B cell (primary cell): ENCODE measurements at regions not wholly inside any gene's neighbourhood (a gene's known extent, or its start where the extent isn't known, plus 50 kb on each side); places are given as distances from the start of the nearest gene placed in this dataset.

Experiments used
- ATAC-seq: fragments of 200-7000 bp; cut with Tn5 transposase; one replicate; pipeline ENCODE4 v1.10.0; 2021; ENCODE audit warnings: low read depth, mild to moderate bottlenecking, moderate number of reproducible peaks, moderate library complexity
- CTCF ChIA-PET: fragments of 350-600 bp; sonication (Branson Sonifier 250); formaldehyde crosslinking; loops from one replicate; lab custom pipeline; 2021; ENCODE audit warnings: antibody characterized with exemption, inconsistent platforms; lab: Charles Lee
- POLR2A ChIA-PET: fragments of 350-600 bp; sonication (Branson Sonifier 250); formaldehyde crosslinking; loops from one replicate; lab custom pipeline; 2021; ENCODE audit warnings: antibody characterized with exemption; lab: Charles Lee
- DNase-seq: peaks from one replicate; pipeline ENCODE4 v3.0.0; 2013
- H2AFZ ChIP-seq: 2 replicates; pipeline ENCODE4 v1.6.1; 2012; ENCODE audit warnings: mild to moderate bottlenecking, low read depth, low read length; ENCODE audit not compliant: insufficient read depth, poor library complexity, severe bottlenecking
- H3K27ac ChIP-seq, 2 donors: 1 replicate in 1 of 2; 2 replicates in 1 of 2; pipeline ENCODE4 v1.5.1; 2012 to 2013; ENCODE audit warnings: low read length in 2 of 2, mild to moderate bottlenecking in 2 of 2, moderate library complexity in 1 of 2
- H3K27me3 ChIP-seq, 4 experiments: fragments of 200-600 bp in 1 of 4; sonication (generic) in 1 of 4; replicated peaks in 1 of 4; 1 replicate in 2 of 4; 2 replicates in 2 of 4; pipeline versions ENCODE4 v1.6.1 to v1.7.0; 2013 to 2016; ENCODE audit warnings: low read length in 3 of 4, mild to moderate bottlenecking in 2 of 4, mixed read lengths in 1 of 4, moderate library complexity in 1 of 4; ENCODE audit not compliant: insufficient read depth in 4 of 4, control insufficient read depth in 3 of 4; ENCODE audit errors: control extremely low read depth in 1 of 4
- H3K36me3 ChIP-seq, 2 experiments: replicated peaks in 1 of 2; 1 replicate in 1 of 2; 2 replicates in 1 of 2; pipeline versions ENCODE4 v1.6.1 to v1.7.1; 2013; ENCODE audit warnings: low read length in 1 of 2; ENCODE audit not compliant: insufficient read depth in 2 of 2, control insufficient read depth in 1 of 2; ENCODE audit errors: control extremely low read depth in 1 of 2, extremely low read depth in 1 of 2
- H3K4me1 ChIP-seq, 2 donors: fragments of 200-600 bp in 1 of 2; sonication (generic) in 1 of 2; 1 replicate in 1 of 2; 2 replicates in 1 of 2; pipeline versions ENCODE4 v1.5.1 to v1.6.1; 2013 to 2017; ENCODE audit warnings: low read length in 2 of 2; ENCODE audit not compliant: control insufficient read depth in 2 of 2, insufficient read depth in 2 of 2
- H3K4me2 ChIP-seq: replicated peaks from 2 replicates; pipeline ENCODE3; 2012; ENCODE audit warnings: mild to moderate bottlenecking, low read depth, low read length; ENCODE audit not compliant: poor library complexity, severe bottlenecking
- H3K4me3 ChIP-seq, 5 experiments: fragments of 200-600 bp in 1 of 5; sonication (generic) in 1 of 5; 1 replicate in 3 of 5; 2 replicates in 2 of 5; pipeline versions ENCODE4 v1.5.1 to v1.7.0; 2011 to 2016; ENCODE audit warnings: low read length in 4 of 5, mild to moderate bottlenecking in 4 of 5, low read depth in 2 of 5, control low read depth in 1 of 5, moderate library complexity in 1 of 5; ENCODE audit not compliant: insufficient read depth in 1 of 5; ENCODE audit errors: control extremely low read depth in 1 of 5, extremely low read depth in 1 of 5
- H3K79me2 ChIP-seq: fragments of 200-600 bp; sonication (generic); one replicate; pipeline ENCODE4 v1.6.0; 2016; ENCODE audit warnings: low read length; ENCODE audit not compliant: control insufficient read depth, insufficient read depth
- H3K9ac ChIP-seq: fragments of 200-600 bp; sonication (generic); 2 replicates; pipeline ENCODE4 v1.6.1; 2017; ENCODE audit warnings: mild to moderate bottlenecking, low read length, moderate library complexity
- H3K9me3 ChIP-seq, 3 donors: one replicate each; pipeline versions ENCODE4 v1.6.1 to v1.7.1; 2013; ENCODE audit warnings: low read length in 2 of 3; ENCODE audit not compliant: control insufficient read depth in 2 of 3, insufficient read depth in 1 of 3; ENCODE audit errors: control extremely low read depth in 1 of 3
- H4K20me1 ChIP-seq: 2 replicates; pipeline ENCODE4 v1.6.0; 2012; ENCODE audit warnings: mild to moderate bottlenecking, low read length; ENCODE audit not compliant: insufficient read depth, control insufficient read depth, poor library complexity, severe bottlenecking
- H3K27ac Mint-ChIP-seq: one replicate; pipeline ENCODE4 v1.8.0; 2021; ENCODE audit warnings: mixed read lengths
- H3K27me3 Mint-ChIP-seq: one replicate; pipeline ENCODE4 v1.8.0; 2021; ENCODE audit warnings: mixed read lengths
- H3K4me1 Mint-ChIP-seq: one replicate; pipeline ENCODE4 v1.8.0; 2021; ENCODE audit warnings: mixed read lengths
- H3K4me3 Mint-ChIP-seq: one replicate; pipeline ENCODE4 v1.8.0; 2021; ENCODE audit warnings: mixed read lengths
- H3K9me3 Mint-ChIP-seq: one replicate; pipeline ENCODE4 v1.8.0; 2022; ENCODE audit warnings: mixed read lengths; ENCODE audit not compliant: insufficient read depth
- EZH2 ChIP-seq: IDR thresholded peaks from 2 replicates; pipeline ENCODE4 v1.6.1; 2012; ENCODE audit warnings: borderline replicate concordance, low read depth, mild to moderate bottlenecking, moderate library complexity, low read length; ENCODE audit not compliant: insufficient read depth, poor library complexity, severe bottlenecking
- WGBS: methylation state at CpG from one replicate; pipeline ENCODE4 v1.1.5; 2013; ENCODE audit warnings: missing lambda C conversion rate; ENCODE audit not compliant: insufficient coverage; 5-methylcytosine and 5-hydroxymethylcytosine counted together
- intact Hi-C: fragments of 100-400 bp; cut with micrococcal nuclease; formaldehyde crosslinking; loops from one replicate; pipeline ENCODE4 v1.10.0; 2022
- TF ChIP-seq, protein P1 (sequence below): fragments of 200-600 bp; IDR thresholded peaks from one replicate; pipeline ENCODE4 v1.8.0; 2022; ENCODE audit warnings: antibody characterized with exemption, mild to moderate bottlenecking

DNA sequence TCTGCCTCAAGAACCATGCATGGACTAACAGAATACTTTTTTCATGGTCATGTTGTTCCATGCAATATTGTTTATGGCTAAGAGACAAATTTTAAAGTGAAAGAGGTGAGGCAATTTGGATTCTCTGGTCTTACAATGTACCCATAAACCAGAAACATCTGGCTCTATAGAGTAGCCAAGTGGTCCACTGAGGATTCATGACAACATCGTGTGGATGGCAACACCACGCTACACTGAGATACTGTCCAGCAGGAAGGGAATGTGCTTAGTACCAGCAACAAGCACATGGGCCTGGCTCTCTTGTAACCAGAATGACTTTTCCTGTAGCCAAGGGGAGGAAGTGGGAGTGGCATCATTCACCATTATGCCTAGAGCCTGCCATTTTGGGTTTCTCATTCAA lies 218.2 kb downstream of the GADD45G start:
- Histone ChIP-seq H2AFZ (no peak overlapping the region), H3K9ac (no peak overlapping the region), H3K4me1 (peaks cover 10 to 11% of the 10 kb centered on the region in 2 donors), H3K36me3 (no peaks in the 10 kb centered on the region), H4K20me1 (no peaks in the 10 kb centered on the region), H3K4me3 (no peak overlapping the region), H3K9me3 (no peaks in the 10 kb centered on the region), H3K27me3 (no peaks in the 10 kb centered on the region), H3K27ac (no peak overlapping the region), H3K4me2 (no peak overlapping the region), H3K79me2 (no peaks in the 10 kb centered on the region)
- 100% methylated on average over 2 of the region's 2 CpGs for WGBS
- intact Hi-C loops = no loop called here
- Mint-ChIP-seq H3K27me3 (no peaks in the 10 kb centered on the region), H3K4me1 (peaks cover 18% of the 10 kb centered on the region), H3K9me3 (no peaks in the 10 kb centered on the region), H3K27ac (no peak overlapping the region), H3K4me3 (no peak overlapping the region)
- ATAC-seq (no peak), DNase-seq (no peak)
- CTCF ChIA-PET = no interaction called here
- POLR2A ChIA-PET = no interaction called here
- TF ChIP-seq, protein P1, sequence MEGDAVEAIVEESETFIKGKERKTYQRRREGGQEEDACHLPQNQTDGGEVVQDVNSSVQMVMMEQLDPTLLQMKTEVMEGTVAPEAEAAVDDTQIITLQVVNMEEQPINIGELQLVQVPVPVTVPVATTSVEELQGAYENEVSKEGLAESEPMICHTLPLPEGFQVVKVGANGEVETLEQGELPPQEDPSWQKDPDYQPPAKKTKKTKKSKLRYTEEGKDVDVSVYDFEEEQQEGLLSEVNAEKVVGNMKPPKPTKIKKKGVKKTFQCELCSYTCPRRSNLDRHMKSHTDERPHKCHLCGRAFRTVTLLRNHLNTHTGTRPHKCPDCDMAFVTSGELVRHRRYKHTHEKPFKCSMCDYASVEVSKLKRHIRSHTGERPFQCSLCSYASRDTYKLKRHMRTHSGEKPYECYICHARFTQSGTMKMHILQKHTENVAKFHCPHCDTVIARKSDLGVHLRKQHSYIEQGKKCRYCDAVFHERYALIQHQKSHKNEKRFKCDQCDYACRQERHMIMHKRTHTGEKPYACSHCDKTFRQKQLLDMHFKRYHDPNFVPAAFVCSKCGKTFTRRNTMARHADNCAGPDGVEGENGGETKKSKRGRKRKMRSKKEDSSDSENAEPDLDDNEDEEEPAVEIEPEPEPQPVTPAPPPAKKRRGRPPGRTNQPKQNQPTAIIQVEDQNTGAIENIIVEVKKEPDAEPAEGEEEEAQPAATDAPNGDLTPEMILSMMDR = no peak
- TF ChIP-seq EZH2 = no peak

DNA sequence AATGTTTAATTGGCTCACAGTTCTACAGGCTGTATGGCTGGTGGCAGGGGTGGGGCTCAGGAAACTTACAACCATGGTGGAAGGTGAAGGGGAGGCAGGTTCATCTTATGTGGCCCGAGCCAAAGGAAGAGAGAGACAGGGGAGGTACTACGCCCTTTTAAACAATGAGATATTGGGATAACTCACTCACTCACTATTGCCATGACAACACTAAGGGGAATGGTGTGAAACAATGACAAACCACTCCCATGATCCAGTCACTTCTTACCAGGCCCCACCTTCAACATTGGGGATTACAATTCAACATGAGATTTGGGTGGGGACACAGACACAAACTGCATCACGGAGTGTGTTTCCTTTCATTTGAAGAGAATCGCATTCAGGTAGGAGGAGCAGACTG lies 220.9 kb downstream of the GADD45G start:
- CTCF ChIA-PET = no interaction called here

More for the DNA sequence above, 220.9 kb downstream of the GADD45G start:
- Histone ChIP-seq H3K27me3 (no peaks in the 10 kb centered on the region), H3K4me2 (no peak overlapping the region), H4K20me1 (no peaks in the 10 kb centered on the region), H3K36me3 (no peaks in the 10 kb centered on the region), H3K9me3 (no peaks in the 10 kb centered on the region), H3K27ac (no peak overlapping the region), H3K4me1 (peaks cover 17 to 21% of the 10 kb centered on the region in 2 donors), H3K9ac (no peak overlapping the region), H3K79me2 (no peaks in the 10 kb centered on the region), H2AFZ (no peak overlapping the region), H3K4me3 (no peak overlapping the region)
- POLR2A ChIA-PET = no interaction called here
- no peak for DNase-seq
- Mint-ChIP-seq H3K27ac (no peak overlapping the region), H3K4me1 (peaks cover 25% of the 10 kb centered on the region), H3K4me3 (no peak overlapping the region), H3K27me3 (no peaks in the 10 kb centered on the region), H3K9me3 (peaks cover 3% of the 10 kb centered on the region)
- no peak for ATAC-seq
- intact Hi-C loops = no loop called here
- 100% methylated on average over 2 of the region's 4 CpGs for WGBS
- TF ChIP-seq EZH2 = no peak
